ENCODE measurements at regions not wholly inside any gene's neighbourhood (a gene's known extent, or its start where the extent isn't known, plus 50 kb on each side); places are given as distances from the start of the nearest gene placed in this dataset.

- no peak for DNase-seq
Observed at GRCh38 chr10:128629111-128630096, 503.2 kb upstream of the MKI67 start.

DNA sequence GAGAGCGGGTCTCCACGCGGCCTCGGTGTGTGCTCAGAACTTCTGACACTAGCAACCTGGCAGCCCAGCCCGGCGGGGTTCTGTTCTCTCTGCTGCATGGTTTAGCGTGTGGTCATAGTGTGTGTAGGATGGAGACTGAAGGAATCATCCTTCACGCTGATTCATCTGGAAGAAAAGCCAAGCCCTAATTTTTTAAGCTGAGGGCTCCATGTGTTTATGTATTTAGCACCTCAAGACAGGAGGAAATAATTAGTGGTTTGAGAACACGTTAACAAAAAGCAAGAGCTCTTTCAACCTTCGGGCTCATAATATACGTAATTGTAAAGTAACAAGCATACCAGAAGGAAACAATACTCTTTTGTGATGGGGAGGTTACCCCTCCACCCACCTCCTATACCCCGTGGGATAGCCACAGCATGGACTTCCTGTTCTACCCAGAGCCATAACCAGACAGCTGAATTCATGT, 504.6 kb upstream of the MKI67 start:
- no peak for DNase-seq

- no peak for DNase-seq
Observed at GRCh38 chr10:128631801-128632241, 505.6 kb upstream of the MKI67 start.

GRCh38 chr10:128632694-128633093, 506.5 kb upstream of the MKI67 start:
- DNase-seq: no peak

DNA sequence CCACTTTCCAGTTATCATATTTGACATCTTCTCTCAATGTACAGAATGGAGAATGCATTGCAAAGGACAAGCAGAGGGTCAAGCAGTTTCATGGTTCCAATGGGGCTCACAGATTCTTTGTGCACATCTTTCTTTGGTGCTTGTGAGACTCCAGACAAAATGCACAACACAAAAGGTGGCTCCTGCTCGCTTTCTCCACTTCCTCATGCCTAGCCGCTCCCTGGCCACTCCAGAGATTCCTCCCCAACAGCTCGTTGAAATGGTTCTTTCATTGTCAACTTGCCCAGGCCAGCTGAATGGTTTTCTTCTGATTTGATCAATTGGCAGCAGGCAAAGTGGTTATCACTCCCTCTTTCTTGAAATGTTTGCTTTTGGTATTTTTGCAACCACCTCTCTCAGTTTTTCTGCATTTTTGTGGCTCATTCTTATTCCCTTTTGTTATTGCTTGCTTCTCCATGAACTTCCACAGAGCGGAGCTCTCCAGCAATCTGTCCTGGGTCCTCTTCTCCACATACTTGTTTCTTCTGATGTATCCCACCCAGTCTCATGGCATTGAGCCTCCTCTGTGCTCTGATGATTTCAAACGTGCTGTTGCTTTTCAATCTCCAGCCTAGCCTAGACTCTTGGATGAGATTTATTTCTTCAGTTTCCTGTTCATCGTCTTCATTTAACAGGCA, 507.8 kb upstream of the MKI67 start:
- DNase-seq: no peak

GRCh38 chr10:128642023-128642422, 515.8 kb upstream of the MKI67 start:
- DNase-seq: no peak

GRCh38 chr10:128642502-128642901, 516.3 kb upstream of the MKI67 start:
- no peak for DNase-seq

GRCh38 chr10:128643658-128644057, 517.4 kb upstream of the MKI67 start:
- DNase-seq: no peak

- DNase-seq: no peak
Observed at GRCh38 chr10:128645486-128645885, 519.3 kb upstream of the MKI67 start.

DNA sequence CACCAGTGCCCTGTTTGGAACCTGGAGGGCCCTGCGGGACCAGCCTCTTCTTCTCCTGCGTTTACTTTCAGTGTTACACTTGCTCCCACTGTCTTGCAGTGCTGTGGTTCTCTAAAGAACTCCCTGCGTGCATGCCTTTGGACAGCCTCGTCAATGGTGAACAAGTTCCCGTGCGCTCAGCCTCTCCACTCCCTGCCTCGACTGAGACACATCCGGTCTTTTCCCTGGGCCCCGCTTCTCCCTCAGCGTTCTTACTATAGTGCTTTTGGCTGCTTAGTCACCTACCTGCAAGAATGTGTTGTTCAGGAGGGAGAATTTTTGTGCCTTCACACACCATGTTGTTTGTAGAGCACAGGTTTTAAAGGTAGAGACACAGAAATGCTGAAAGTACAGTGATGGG, 520.7 kb upstream of the MKI67 start:
- DNase-seq: no peak

DNA sequence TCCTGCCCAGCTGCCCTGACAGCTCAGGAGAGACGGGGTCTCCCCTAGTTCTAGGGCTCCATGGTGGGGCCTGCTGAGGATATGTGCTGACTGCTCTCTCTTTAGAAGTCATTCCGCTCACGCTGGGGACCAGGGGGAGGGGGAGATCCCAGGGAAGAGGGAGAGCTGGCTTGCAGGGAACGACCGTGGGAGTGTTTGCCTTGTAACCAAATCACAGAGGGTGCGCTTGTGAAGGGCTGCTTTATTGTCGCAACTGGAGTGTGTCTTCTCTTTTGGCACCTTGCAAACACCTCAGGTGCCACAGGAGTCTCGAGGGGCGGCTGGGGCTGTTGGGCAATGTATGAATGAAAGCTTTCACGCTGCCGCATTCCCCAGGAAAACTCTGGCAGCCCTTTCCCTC, 531.3 kb upstream of the MKI67 start:
- no peak for DNase-seq

DNA sequence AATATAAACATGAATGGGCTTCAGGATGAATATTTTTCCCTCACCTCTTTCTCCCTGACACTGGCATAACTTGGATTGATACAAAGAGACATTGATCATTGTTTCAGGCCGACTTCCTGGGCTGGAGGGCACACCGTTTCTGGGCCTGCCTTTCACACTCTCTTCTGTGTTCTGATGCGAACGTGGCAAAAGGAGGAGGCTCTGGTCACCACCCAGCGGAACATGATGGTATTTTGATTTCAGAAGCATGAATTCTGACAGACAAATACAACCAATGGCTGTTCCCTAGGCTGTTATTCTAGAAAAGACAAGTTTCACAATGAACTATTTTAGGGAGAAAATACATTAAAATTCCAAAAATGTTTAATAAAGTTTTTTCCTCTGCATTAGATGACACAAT, 534.5 kb upstream of the MKI67 start:
- no peak for DNase-seq

- no peak for DNase-seq
Observed at GRCh38 chr10:128661404-128662197, 535.4 kb upstream of the MKI67 start.

GRCh38 chr10:128662520-128662919, 536.3 kb upstream of the MKI67 start:
- DNase-seq: no peak

GRCh38 chr10:128664729-128665128, 538.5 kb upstream of the MKI67 start:
- no peak for DNase-seq

GRCh38 chr10:128675405-128675804, 549.2 kb upstream of the MKI67 start:
- no peak for DNase-seq

- no peak for DNase-seq
Observed at GRCh38 chr10:128680116-128680515, 553.9 kb upstream of the MKI67 start.

GRCh38 chr10:128684215-128684614, 558.0 kb upstream of the MKI67 start:
- DNase-seq: no peak

DNA sequence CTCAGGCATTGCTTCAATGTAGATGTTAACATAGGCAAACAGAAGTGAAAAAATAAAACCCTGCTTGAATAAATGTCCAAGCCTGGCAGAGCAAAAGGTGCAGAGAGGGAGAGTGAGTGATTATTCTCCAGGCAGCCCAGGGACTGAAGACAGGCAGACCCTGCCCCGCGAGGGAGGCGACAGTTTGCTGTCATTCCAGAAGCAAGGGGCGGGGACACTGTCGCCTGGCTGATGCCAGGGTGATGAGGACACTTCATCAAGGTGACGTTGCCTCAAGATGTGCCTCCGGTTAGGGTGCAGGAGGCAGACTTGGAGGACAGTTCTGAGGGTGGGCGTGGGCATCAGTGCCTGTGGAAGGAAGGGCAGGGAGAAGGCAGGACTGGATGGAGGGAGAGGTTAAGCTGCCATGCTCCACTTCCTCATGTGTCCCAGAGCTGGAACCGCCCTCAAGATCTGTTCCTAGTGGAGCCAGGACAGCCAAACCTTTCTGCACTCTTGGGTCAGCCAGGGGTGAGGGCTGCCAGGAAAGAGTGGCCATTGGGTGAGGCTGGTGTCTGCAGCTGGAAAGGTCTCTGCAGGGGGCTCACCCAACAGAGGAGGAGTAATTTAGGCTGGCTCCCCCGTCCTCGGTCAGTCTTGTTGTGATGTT, 560.5 kb upstream of the MKI67 start:
- DNase-seq: no peak

- DNase-seq: no peak
Observed at GRCh38 chr10:128687408-128687807, 561.2 kb upstream of the MKI67 start.

GRCh38 chr10:128687927-128688549, 561.8 kb upstream of the MKI67 start:
- DNase-seq: no peak

- DNase-seq: no peak
Observed at GRCh38 chr10:128689667-128690066, 563.4 kb upstream of the MKI67 start.
